SH-SY5Y (cell line): ENCODE measurements at regions not wholly inside any gene's neighbourhood (a gene's known extent, or its start where the extent isn't known, plus 50 kb on each side); places are given as distances from the start of the nearest gene placed in this dataset.

Source experiments
- GATA2 ChIP-seq: IDR thresholded peaks from 2 replicates; pipeline ENCODE4 v1.6.1; 2011; ENCODE audit warnings: mild to moderate bottlenecking, low read depth, low read length
- GATA3 ChIP-seq: IDR thresholded peaks from 2 replicates; pipeline ENCODE4 v1.6.1; 2011; ENCODE audit warnings: low read depth, mild to moderate bottlenecking, low read length, moderate library complexity

DNA sequence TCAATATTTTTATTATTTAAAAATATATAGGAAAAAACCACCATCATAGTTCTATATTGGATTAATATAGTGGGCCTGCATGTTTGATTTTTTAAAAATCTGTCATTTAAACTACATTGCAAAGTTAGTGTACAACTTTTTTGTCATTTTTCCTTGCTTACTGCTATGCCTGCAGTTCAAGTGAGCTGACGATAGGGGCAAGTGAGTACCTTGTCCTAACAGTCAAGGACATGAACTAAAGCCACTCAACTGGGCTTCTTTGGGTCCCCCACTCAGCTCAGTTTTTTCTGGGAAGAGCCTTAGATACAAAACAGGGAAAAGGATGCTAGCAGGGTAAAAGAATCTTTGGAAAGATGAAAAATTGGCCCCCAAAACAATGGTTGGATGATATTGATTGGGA is 269.9 kb downstream of the MAN2A1 start:
- no peak for TF ChIP-seq GATA2
- no peak for TF ChIP-seq GATA3

DNA sequence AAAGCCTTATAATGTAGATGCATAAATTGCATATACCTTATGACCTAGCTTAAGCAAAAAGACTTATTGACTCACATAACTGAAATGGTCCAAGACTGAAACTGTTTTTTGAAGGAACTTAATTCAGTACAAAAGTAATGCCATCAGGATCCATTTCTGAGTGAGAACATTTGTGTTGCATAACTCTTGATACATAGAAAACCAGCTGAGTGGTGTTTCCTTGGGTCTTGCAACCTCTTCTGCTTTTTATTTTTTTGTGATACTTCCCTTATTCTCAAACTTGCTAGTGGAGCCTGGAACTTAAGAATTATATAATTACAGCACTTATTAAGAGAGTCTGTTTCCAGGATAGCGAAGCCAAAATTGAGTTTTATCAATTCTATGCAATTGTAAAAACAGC is 272.0 kb downstream of the MAN2A1 start:
- TF ChIP-seq GATA2 (no peak), GATA3 (no peak)

DNA sequence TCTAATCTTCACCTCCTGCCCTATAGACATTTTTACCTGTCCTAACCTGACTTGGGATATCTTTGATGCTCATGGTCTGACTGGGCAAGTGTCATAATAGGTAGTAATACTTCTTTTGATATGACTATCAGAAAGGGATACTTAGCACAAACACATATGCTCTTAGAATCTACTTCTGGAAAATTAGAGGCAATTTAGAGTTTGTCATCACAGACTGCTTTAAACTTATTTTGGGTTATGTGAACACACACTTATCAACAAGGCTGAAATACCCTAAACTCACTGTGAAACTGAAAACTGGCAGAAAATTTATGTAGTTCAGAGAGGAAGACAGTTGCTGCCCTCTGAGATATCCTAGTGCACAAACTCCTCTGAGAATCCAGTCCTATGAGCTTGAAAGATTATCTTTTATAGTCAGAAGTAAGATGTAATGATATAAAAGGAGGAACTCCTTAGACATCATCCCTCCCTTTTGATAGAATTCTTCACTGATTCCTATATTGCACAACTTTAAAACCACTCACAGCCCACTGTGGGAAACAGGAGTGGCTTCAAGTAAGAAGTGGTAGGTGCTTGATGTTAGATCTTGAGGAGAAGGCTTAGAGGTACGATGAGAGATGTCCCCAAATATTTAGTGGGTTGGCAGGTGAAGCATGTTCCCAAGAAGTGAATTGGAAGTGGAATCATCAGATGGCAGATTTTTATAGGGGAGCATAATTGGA is 273.3 kb downstream of the MAN2A1 start:
- TF ChIP-seq GATA2 = no peak
- no peak for TF ChIP-seq GATA3

DNA sequence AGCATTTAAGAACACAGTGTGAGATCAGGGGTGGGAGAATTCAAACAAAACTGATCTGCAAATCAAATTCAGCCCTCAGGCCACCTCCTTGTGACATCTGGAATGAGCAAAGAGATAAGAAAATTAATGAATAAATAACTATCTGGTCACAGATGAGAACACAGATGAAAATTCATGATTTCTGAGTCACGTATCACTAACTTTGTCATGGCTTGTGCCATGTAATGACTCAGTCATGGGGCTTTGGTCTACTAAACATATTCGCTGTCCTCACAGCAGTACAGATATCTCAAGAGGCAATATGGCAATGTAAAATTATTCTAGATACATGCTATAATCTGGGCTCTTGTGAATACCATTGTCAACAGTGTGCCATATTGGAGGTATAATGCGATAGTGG is 274.4 kb downstream of the MAN2A1 start:
- TF ChIP-seq GATA2 (peak; percentile 7; the same call in 1 of the 2 replicates), GATA3 (no peak)

DNA sequence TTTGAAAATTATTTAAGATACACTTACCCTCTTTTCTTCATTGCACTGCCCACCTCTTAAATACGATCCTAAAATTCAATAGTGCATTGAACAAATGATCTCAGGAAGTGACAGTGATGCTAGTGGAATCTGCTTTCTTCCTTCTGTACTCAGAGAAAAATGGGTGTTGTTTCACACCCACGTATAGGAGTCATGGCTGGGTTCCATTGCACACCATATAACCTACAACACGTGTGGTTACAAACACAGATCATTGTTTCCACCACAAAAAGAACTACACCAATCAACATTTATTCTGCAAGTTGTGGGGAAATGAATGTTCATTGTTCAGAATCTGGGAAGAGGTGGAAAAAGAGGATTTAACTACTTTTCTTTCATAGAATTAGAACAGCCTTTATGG is 275.9 kb downstream of the MAN2A1 start:
- TF ChIP-seq GATA3 (no peak), GATA2 (no peak)

DNA sequence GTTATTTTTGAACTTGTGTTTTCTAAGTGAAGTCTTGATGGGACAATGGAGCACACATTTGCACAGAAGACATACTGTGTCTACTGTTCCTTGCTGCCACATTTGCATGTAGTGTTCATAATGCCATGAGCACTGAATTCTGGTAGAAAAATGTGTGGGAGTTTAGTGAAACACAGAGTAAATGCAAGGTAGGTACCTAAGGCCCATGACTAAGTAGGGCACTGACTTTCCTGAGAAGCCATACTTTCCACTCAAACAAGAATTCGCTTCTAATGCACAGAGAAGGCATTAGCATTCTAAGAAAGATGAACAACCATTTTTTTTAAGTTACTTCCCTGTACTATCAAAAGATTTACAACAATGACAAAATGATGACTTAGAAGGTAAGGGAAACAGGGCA is 282.2 kb downstream of the MAN2A1 start:
- TF ChIP-seq GATA3 (no peak), GATA2 (no peak)

DNA sequence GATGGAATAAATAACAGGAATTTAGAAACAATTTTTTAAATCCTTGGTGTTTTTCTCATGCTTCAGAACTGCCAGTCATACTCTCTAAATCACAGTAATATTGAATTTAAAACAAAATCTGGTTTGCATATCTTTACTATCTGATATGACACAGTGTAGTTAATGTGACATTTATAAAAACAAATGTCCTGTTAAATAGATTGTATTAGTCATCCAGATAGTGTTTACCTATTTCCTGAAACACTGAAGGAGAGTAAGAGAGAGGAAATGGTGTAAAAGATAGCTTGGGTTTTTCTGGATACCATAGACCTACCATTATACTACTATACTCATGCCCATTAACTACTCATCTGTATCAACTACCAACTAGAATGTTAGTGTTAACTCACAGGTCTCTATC is 292.3 kb downstream of the MAN2A1 start:
- TF ChIP-seq GATA2 (no peak), GATA3 (no peak)

DNA sequence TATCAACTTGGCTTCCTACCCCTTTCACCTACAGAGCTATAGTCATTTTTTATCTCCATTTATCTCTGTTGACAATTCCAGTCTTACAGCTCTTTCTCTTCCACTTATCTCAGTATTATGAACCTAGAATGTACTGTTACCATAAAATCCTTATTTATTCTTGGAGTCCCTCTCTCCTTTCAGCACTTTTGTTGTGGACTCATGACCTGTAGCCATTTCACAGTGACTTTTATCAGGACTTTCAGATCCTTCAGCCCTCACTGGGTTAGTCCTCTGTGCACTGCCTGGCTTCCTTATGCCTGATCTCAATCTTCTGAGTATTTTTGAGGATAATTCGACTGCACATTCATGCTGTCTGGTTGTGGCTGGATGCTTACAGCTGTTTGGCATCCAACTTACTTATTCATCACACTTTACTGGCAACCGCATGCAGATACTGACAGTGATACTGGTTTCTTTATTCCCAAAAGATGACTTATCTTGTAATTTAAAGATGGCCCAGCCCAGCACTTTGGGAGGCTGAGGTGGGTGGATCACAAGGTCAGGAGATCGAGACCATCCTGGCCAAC is 293.3 kb downstream of the MAN2A1 start:
- TF ChIP-seq GATA3 (no peak), GATA2 (no peak)

DNA sequence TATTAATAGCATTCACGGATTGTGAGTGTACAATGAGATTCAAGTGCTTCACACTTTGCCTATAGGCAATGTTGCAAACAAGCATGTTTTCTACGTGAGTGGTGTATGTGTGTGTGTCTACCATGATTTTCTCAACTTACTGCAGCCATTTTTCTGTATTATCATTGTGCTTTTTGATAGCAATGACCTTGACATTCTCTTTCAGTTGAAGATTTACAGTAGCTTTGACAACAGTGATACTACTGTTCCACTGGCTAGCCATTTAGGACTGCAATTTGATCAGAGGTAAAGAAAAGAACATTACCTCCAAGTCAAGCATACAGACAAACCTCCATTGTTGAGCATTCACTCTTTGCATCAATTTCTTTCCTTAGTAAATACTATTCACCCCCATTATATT is 297.0 kb downstream of the MAN2A1 start:
- TF ChIP-seq GATA2 (no peak), GATA3 (no peak)

DNA sequence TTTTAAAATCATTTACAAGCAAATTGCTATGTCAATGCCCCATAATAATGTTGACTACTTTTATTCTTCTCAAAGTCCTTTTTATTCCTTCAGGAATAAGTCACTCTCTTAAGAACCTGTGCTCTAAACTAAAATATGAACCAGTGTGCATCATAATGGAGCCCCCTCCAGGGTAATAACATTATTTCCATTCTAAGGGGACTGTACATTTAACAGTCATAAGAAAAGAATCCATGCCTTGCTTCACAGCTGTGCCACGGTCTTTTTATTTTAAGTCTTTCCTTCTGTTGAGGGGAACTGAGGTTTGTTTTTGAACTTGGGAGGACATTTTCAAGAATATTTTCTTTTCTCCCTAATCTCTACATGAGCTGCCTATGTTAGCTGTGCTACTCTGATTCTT is 297.6 kb downstream of the MAN2A1 start:
- TF ChIP-seq GATA3 = no peak

DNA sequence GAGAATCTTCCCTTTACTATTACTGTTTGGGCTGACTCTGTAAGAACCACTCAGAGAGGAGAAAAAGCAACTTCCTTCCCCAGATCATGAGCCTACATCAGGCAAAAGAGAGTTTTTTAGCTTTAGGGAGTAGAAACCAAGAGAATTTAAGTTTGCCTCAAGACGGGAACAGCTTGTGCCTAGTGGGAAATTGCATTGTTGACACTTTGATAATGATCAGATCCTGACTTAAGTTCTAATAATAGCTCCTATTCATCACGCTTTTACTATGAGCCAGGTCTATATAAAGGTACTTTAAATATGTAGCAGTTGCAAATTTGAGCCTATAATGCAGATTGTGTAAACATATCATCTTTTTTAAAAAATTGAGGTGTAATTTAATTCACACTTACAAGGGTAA is 298.2 kb downstream of the MAN2A1 start:
- TF ChIP-seq GATA3 (no peak), GATA2 (no peak)

DNA sequence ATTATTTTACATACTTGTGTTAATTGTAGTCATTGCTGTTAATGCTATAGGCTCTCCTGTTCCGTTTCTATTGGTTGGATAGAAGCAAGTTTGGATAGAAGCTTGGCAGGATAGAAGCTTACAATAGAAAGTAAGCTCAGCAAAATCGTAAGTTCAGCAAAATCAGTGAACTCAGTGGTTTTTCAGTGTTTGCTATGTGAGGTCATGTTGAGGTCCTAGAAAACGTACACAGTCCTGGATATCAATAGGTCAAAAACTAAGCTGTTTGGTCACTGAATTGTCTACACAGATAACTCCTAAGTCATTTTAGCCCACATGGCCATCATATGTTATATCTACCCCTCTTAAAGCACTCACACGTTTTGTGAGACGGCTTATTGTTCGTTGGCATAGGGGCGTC is 299.4 kb downstream of the MAN2A1 start:
- no peak for TF ChIP-seq GATA3
- TF ChIP-seq GATA2 = no peak

DNA sequence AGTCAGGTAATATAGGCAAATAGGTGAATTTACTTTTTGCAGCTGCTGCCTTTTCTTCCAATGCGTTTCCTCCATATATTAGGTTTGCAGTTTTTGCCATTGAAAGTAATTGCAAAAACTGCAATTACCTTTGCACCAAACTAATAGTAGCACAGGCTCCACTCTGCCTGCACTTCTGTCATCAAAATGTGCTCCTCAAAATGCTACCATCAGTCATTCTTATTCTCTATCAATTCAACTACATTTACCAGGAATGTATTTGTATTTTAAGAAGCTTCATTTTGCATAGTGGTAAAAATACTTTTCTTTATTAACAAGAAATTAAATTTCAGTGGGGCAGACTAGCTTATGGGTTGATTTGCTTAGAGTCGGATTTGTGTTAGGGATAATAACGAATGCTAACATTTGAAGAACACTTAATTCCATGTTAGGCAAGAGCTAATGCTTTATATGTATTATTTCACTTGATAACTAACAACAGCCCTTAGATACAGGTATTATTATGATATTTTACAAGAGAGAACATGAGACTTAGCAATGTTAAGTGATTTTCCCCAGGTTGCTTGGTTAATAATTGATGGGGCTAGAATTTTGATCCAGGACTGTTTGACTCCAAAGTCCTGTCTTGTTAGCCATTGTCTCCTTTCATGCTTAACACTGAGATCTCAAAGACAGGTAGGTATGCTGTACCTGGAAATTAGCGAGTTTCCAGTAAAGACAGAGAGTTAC is 300.4 kb downstream of the MAN2A1 start:
- TF ChIP-seq GATA3 = no peak
- no peak for TF ChIP-seq GATA2

DNA sequence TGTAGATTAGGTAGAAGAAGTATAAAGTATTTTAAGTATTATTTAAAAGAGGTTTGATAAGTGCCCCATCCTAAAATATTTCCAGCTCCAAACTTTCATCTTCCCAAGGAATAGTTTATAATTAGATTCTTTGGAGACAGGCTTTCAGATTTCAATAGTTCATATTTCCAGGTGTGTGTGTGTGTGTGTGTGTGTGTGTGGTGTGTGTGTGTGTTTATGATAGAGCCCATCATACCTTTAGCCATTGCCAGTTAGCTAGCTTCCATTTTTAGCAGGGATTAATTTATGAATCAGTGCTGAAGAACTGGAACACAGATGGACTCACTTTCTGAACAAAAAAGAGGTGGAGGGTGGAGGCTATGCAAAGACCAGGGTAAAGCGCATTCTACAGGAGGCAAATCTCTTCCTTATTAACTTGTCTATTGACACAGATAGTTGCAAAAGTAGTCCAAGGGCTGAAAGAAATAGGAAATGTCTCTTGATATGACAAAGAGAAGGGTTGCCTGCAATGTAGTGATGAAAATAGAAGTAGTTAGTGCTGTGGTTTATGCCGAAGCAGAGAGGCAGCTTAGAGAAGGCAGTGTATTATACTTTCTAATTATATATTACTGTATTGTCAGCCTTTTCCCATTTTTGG is 301.1 kb downstream of the MAN2A1 start:
- TF ChIP-seq GATA2 (no peak), GATA3 (no peak)
